GM21423 (cell line): ENCODE measurements at regions not wholly inside any gene's neighbourhood (a gene's known extent, or its start where the extent isn't known, plus 50 kb on each side); places are given as distances from the start of the nearest gene placed in this dataset.
"Not testable (repeated sequence)": the region's sequence is repeated elsewhere in the genome, so short reads cannot be mapped to it uniquely, and the experiment has no call there.

Source experiments
- ATAC-seq: cut with Tn5 transposase; IDR thresholded peaks from one replicate; pipeline ENCODE4 v1.9.1; 2021; ENCODE audit warnings: mild to moderate bottlenecking, moderate library complexity; ENCODE audit not compliant: unreplicated experiment

DNA sequence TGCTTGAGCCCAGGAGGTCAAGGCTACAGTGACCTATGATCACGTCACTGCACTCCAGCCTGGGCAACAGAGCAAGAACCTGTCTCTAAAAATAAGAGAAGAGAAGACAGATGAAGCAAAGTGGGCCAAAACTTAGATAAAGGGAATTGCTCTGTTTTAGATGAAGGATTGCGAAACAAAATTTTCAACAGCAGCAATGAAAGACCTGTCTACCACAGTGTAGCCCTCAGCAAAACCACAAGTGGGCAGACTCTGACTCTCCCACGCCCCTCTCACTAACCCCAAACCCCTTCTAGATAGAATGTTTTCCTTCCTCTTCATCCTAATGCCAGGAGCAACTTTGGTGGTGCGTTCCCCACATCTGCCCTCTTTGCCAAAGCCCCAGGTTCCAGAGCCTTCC is 105.6 kb upstream of the ALDH3B2 start:
- no peak for ATAC-seq

DNA sequence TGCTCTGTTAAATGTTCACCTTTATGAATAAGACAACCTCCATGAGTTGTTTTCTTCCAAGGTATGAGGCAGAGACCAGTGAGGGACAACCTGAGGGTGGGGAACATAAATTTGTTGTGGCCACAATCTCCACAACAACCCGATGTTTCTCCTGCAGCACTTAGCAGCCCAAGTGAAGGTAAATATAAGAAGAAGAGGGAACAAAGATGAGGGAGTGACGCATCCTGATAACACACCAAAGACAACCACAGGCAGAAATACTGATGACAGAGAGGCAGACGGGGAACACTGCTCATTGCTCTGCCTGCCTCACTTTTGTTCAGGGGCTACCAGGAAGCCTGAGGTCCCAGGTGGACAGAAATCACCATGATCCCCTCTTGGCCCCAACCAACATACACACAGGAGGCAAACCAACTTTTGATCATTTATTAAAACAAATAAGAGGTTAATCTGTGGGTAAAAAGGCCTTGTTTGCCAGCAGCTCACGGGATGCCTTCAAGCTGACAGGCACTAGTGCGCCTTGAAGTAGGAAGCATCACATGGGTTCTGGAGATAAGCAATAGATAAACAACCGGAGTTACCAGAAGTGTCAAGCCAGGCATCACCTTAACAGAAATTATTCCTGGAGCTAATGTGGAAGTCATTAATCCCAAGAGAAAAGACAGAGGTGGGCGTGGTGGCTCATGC is 104.9 kb upstream of the ALDH3B2 start:
- not testable (repeated sequence) for ATAC-seq

DNA sequence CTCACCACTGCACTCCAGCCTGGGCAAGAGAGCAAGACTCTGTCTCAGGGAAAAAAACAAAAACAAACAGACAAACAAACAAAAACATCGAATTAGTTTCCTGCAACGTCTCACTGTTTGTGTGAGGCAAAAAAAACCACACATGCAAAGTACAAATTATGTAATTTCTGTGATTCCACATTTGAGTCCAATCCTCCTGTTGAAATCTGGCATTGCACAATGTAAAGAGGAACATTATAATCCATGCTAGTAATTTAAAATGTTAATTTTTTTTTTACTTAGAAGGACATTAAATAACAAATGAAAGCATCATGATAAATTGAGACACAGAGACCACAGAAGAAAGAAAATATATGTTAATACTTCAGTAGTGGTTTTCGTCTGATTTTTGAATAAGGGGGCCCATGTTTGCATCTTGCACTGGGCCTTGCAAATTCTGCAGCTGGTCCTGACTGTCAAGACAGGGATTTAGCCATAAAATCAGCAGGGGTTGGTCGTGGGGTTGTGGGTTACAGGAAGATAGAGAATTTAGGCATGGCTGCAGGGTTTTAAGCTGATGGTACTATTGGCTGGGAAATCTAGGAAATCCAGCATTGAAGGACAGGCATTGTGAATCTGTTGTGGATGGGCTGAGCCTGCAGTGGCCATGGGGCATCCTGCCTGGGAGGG is 102.6 kb upstream of the ALDH3B2 start:
- ATAC-seq = no peak

- ATAC-seq = not testable (repeated sequence)
These were observed 99.8 kb upstream of the ALDH3B2 start for GRCh38 chr11:67774175-67774574.

DNA sequence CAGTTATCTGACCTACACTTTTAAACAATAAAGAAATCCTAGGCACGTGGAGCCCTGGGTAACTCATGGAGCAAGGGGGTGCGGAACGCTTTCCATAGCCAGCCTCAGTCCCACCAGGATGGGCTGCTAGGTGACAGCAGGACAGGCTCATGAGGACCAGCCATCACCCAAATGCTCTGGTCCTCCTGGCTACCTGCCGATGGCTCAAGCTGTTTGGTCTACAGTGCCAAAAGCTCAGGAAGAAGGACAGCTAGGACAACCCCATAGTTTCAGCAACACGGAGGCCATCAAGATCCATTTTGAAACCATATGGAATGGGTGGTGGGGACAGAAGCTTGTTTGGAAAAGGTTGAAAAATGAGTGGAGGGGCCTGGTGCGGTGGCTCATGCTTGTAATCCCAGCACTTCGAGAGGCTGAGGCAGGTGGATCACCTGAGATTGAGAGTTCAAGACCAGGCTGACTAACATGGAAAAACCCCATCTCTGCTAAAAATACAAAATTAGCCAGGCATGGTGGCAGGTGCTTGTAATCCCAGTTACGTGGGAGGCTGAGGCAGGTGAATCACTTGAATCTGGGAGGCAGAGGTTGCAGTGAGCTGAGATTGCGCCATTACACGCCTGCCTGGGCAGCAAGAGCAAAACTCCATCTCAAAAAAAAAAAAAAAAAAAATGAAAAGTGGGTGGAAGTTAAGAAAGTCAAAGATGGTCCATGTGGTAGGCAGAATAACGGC is 93.7 kb upstream of the ALDH3B2 start:
- not testable (repeated sequence) for ATAC-seq

- not testable (repeated sequence) for ATAC-seq
These were observed 86.8 kb upstream of the ALDH3B2 start for GRCh38 chr11:67761211-67761610.

DNA sequence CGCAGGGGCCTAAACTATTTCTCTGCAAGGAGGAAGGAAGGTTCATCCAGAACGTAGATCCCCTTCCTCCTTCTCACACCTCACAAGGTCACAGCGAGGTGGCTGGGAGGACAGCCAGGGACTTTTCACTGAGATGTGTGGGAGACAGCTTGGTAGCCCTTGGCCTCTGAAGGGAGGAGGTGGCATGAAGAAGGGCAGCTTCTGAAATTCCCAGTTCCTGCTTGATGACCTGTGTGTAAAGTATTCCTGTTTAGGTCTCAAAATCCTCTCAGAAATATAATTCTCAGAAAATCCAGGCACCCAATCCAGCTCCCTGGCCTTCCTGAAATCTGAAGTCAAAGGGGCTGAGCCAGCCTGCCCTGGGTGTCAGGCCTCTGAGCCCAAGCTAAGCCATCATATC is 84.9 kb upstream of the ALDH3B2 start:
- not testable (repeated sequence) for ATAC-seq

- ATAC-seq = not testable (repeated sequence)
These were observed 84.0 kb upstream of the ALDH3B2 start for GRCh38 chr11:67758467-67758866.

DNA sequence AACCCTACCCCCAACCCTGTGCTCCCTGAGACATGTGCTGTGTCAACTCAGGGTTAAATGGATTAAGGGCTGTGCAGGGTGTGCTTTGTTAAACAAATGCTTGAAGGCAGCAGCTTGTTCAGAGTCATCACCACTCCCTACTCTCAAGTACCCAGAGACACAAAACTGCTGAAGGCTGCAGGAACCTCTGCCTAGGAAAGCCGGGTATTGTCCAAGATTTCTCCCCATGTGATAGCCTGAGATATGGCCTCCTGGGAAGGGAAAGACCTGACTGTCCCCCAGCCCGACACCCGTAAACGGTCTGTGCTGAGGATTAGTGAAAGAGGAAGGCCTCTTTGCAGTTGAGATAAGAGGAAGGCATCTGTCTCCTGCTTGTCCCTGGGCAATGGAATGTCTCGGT is 83.6 kb upstream of the ALDH3B2 start:
- not testable (repeated sequence) for ATAC-seq

DNA sequence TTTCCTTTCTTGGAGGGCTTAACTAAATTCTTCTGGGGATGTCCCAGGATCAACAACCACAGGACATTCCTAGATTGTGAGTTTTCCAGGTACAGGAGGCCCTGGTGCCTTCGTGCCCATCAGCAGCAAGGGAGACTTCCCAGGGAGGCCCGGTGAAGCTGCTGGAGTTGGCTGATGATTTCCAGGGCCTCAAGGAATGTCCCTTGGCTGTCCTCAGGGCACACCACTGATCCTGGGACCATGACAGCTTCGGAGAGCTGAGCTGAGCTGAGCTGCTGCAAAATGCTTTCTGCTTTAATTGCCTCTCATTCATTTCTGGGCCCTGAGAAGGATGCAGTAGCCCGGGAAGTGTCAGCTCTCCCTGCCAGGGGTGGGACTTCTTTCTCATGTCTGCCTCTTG is 79.4 kb upstream of the ALDH3B2 start:
- ATAC-seq = not testable (repeated sequence)

DNA sequence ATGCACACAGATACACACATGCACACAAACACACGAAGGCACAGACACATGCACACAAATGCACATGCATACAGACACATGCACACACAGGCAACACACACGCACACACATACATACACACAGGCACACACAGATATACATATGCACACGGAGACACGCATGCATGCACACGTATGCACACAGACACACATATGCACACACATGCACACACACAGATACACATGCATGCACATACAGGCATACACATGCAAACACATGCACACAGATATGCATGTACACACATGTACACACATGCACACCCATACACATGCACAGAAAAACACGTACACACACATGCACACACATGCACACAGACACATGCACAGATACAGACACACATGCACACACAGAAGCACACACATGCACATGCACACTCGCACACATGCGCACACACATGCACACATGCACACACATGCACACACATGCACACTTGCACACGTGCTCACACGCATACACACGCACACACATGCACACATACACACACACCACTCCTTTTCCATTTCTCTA is 70.8 kb upstream of the ALDH3B2 start:
- ATAC-seq = no peak

GRCh38 chr11:67744231-67744630 is 69.8 kb upstream of the ALDH3B2 start:
- not testable (repeated sequence) for ATAC-seq

- not testable (repeated sequence) for ATAC-seq
These were observed 63.8 kb upstream of the ALDH3B2 start for GRCh38 chr11:67738231-67738630.

DNA sequence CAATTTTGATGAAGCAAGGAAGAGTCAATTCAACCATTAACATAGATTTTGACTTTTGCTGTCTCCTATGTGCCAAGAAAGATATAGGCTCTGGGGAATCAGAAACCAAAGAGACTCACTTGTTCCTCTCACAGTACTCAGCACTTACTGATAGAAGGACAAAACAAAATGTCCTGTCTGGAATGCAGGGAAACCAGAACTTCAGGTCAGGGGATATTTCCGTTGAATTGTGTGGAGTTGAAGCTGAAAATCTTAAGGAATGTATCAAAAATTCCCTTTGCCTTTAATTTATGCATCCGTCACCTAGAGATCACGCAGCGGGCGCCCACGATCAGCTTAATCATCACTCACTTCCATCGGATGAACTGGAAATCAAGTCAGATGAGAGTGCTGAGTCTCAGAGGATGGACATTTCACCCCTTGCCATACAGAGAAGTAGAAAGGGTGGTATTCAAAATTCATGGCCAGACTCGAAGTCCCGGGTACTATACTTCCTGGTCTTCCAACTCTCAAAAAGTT is 63.2 kb upstream of the ALDH3B2 start:
- ATAC-seq = not testable (repeated sequence)

DNA sequence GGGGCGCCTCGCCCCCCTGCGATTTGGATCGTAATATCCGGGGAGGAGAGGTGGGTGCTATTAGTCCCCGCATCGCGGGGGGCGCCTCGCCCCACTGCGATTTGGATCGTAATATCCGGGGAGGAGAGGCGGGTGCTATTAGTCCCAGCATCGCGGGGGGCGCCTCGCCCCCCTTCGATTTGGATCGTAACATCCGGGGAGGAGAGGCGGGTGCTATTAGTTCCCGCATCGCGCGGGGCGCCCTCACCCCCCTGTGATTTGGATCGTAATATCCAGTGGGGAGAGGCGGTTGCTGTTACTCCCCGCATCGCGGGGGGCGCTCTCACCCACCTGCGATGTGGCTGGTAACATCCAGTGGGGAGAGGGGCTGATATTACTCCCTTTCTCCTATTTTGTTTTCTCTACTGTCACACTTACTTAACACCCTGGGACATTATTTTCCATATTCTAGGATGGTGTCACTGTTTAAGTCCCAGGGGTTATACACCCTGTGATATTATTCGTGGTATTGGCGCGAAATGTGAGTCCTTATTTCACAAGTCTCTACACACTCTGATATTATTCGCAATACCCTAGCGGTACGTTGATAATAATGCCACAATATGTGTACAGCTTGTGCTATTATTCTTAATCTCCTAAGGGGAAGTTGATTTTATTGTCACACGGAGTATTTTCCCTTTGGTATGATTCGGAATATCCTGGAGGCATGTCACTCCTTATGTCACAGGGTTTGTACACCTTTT is 57.8 kb upstream of the ALDH3B2 start:
- ATAC-seq = no peak

GRCh38 chr11:67731583-67731982 is 57.2 kb upstream of the ALDH3B2 start:
- no peak for ATAC-seq

DNA sequence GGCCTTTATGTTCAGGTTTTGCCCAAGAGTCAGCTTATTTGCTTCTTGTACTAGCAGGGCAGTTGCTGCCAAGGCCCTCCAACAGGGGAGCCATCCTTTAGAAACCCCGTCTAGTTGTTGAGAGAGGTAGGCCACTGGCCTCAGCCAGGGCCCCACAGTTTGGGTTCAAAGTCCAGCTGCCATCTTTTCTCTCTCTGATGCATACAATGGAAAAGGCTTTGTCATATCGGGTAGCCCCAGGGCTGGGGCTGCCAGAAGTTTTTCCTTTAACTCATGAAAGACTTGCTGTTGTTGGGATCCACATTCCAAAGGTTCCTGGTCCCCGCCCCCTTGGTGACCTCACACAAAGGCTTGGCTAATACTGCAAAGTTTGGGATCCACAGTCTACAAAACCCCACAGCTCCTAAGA is 53.7 kb upstream of the ALDH3B2 start:
- not testable (repeated sequence) for ATAC-seq

- not testable (repeated sequence) for ATAC-seq
These were observed 52.9 kb upstream of the ALDH3B2 start for GRCh38 chr11:67727066-67728040.
